Liver (tissue), 8 donors: ENCODE measurements at regions not wholly inside any gene's neighbourhood (a gene's known extent, or its start where the extent isn't known, plus 50 kb on each side); places are given as distances from the start of the nearest gene placed in this dataset.

Experiments used
- DNase-seq: peaks from one replicate; pipeline ENCODE4 v3.0.0-alpha.2; 2017; ENCODE audit warnings: low spot score
- H3K27ac ChIP-seq, 2 donors: one replicate each; pipeline ENCODE4 v1.7.0; 2013; ENCODE audit warnings: inconsistent platforms in 2 of 2, low read length in 2 of 2, control low read depth in 1 of 2, low read depth in 1 of 2, mild to moderate bottlenecking in 1 of 2
- H3K27me3 ChIP-seq, 4 donors: one replicate each; pipeline versions ENCODE4 v1.6.1 to v1.7.0; 2013; ENCODE audit warnings: low read length in 3 of 4, inconsistent platforms in 1 of 4, mild to moderate bottlenecking in 1 of 4, moderate library complexity in 1 of 4; ENCODE audit not compliant: control insufficient read depth in 4 of 4, insufficient read depth in 4 of 4
- H3K36me3 ChIP-seq, 4 donors: one replicate each; pipeline versions ENCODE4 v1.6.1 to v1.7.0; 2013; ENCODE audit warnings: low read length in 3 of 4, mild to moderate bottlenecking in 3 of 4, low read depth in 1 of 4, moderate library complexity in 1 of 4; ENCODE audit not compliant: control insufficient read depth in 4 of 4, insufficient read depth in 3 of 4
- H3K4me1 ChIP-seq, 4 donors: one replicate each; pipeline versions ENCODE4 v1.6.1 to v1.7.0; 2013; ENCODE audit warnings: low read length in 3 of 4, mild to moderate bottlenecking in 3 of 4, moderate library complexity in 1 of 4; ENCODE audit not compliant: control insufficient read depth in 4 of 4, insufficient read depth in 4 of 4
- H3K4me3 ChIP-seq, 3 donors: one replicate each; pipeline versions ENCODE4 v1.6.1 to v1.7.0; 2013; ENCODE audit warnings: low read length in 3 of 3, control low read depth in 1 of 3, low read depth in 1 of 3, mild to moderate bottlenecking in 1 of 3
- H3K9ac ChIP-seq, 2 donors: one replicate each; pipeline ENCODE4 v1.7.0; 2013; ENCODE audit warnings: low read length in 2 of 2, mild to moderate bottlenecking in 2 of 2, moderate library complexity in 2 of 2, control low read depth in 1 of 2, low read depth in 1 of 2
- H3K9me3 ChIP-seq, 4 donors: one replicate each; pipeline versions ENCODE4 v1.6.1 to v1.7.0; 2013; ENCODE audit warnings: low read length in 3 of 4; ENCODE audit not compliant: control insufficient read depth in 4 of 4
- CTCF ChIP-seq: fragments of 150-350 bp; IDR thresholded peaks from 2 replicates; pipeline ENCODE4 v1.5.1; 2017; ENCODE audit warnings: improper control_type of control experiment, low read depth, low read length; ENCODE audit not compliant: missing input control
- EGR1 ChIP-seq, 2 donors: IDR thresholded peaks; 2 replicates each; pipeline ENCODE4 v1.6.1; 2016 to 2018; ENCODE audit warnings: antibody characterized with exemption in 2 of 2, low read depth in 2 of 2
- FOXA1 ChIP-seq: IDR thresholded peaks from 2 replicates; pipeline ENCODE4 v1.6.1; 2016; ENCODE audit warnings: antibody characterized with exemption
- FOXA2 ChIP-seq: IDR thresholded peaks from 2 replicates; pipeline ENCODE4 v1.6.1; 2016; ENCODE audit warnings: antibody characterized with exemption
- GABPA ChIP-seq, 2 donors: IDR thresholded peaks in 1 of 2; conservative IDR thresholded peaks in 1 of 2; 2 replicates each; pipeline ENCODE4 v1.6.1; 2016; ENCODE audit warnings: antibody characterized with exemption in 2 of 2, mild to moderate bottlenecking in 1 of 2, moderate library complexity in 1 of 2
- HNF4A ChIP-seq, 2 donors: conservative IDR thresholded peaks; 2 replicates each; pipeline ENCODE4 v1.6.1; 2016; ENCODE audit warnings: antibody characterized with exemption in 2 of 2, mild to moderate bottlenecking in 2 of 2
- HNF4G ChIP-seq: IDR thresholded peaks from 2 replicates; pipeline ENCODE4 v1.6.1; 2016; ENCODE audit warnings: antibody characterized with exemption
- JUND ChIP-seq, 2 donors: IDR thresholded peaks; 2 replicates each; pipeline ENCODE4 v1.6.1; 2016; ENCODE audit warnings: antibody characterized with exemption in 2 of 2
- NR2F2 ChIP-seq: IDR thresholded peaks from 2 replicates; pipeline ENCODE4 v1.6.1; 2016; ENCODE audit warnings: antibody characterized with exemption
- RAD21 ChIP-seq, 2 donors: IDR thresholded peaks; 2 replicates each; pipeline ENCODE4 v1.6.1; 2016; ENCODE audit warnings: antibody characterized with exemption in 2 of 2, mild to moderate bottlenecking in 2 of 2
- RXRA ChIP-seq, 2 donors: IDR thresholded peaks; 2 replicates each; pipeline ENCODE4 v1.6.1; 2017 to 2018; ENCODE audit warnings: antibody characterized with exemption in 2 of 2, mild to moderate bottlenecking in 1 of 2
- SP1 ChIP-seq: IDR thresholded peaks from 2 replicates; pipeline ENCODE4 v1.6.1; 2018; ENCODE audit warnings: antibody characterized with exemption, mild to moderate bottlenecking
- YY1 ChIP-seq: IDR thresholded peaks from 2 replicates; pipeline ENCODE4 v1.6.1; 2016; ENCODE audit warnings: antibody characterized with exemption, mild to moderate bottlenecking
- ZBTB33 ChIP-seq: IDR thresholded peaks from 2 replicates; pipeline ENCODE4 v1.6.1; 2016; ENCODE audit warnings: antibody characterized with exemption
- WGBS: extraction: QIAGEN DNeasy Blood & Tissue Kit; methylation state at CpG from one replicate; pipeline ENCODE4 v1.1.7; 2013; 5-methylcytosine and 5-hydroxymethylcytosine counted together
- TF ChIP-seq, protein P1 (sequence below): IDR thresholded peaks from 2 replicates; pipeline ENCODE4 v1.6.1; 2016; ENCODE audit warnings: antibody characterized with exemption
- TF ChIP-seq, protein P2 (sequence below): IDR thresholded peaks from 2 replicates; pipeline ENCODE4 v1.6.1; 2016; ENCODE audit warnings: antibody characterized with exemption
- donor health status: healthy.
- donor health status: healthy.
- donor health status: healthy.
- donor health status: healthy.
- donor health status: healthy.

DNA sequence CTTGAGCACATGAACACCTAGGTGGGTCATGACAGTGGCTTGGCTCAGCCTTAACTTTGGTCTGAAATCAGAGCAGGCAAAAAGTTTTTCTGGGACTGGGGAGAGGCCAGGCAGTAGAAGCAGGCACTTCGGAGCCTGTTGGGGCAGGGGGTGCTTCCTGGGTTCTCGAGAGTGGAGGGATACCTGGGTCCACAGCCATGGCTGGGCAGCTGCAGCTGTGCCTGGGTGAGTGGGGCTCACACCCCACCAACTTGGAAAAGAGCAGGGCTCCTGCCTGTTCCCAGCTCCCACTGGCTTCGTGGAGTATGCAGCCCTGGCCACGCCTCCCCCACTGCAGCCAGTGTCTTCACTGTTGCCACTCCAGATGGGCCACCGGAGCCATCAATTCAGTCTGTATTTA lies 56.4 kb upstream of the NUDT6 start:
- Histone ChIP-seq H3K4me1 (no peaks in the 10 kb centered on the region), H3K9me3 (no peaks in the 10 kb centered on the region), H3K27me3 (no peaks in the 10 kb centered on the region), H3K36me3 (peaks cover 0 to 7% (median 4%) of the 10 kb centered on the region in 4 donors), H3K9ac (no peak overlapping the region), H3K27ac (no peak overlapping the region), H3K4me3 (no peak overlapping the region)
- DNase-seq, result no peak
- 96% methylated on average over 5 of the region's 5 CpGs for WGBS
- TF ChIP-seq RXRA (IDR thresholded peaks at IDR 0.05) (no peak), EGR1 (IDR thresholded peaks at IDR 0.05; ENCODE audit: low read depth in 2 of 2) (no peak), YY1 (no peak), ZBTB33 (no peak), CTCF (no peak), NR2F2 (no peak), FOXA1 (no peak)
- TF ChIP-seq, protein P1, sequence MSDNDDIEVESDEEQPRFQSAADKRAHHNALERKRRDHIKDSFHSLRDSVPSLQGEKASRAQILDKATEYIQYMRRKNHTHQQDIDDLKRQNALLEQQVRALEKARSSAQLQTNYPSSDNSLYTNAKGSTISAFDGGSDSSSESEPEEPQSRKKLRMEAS, result no peak

DNA sequence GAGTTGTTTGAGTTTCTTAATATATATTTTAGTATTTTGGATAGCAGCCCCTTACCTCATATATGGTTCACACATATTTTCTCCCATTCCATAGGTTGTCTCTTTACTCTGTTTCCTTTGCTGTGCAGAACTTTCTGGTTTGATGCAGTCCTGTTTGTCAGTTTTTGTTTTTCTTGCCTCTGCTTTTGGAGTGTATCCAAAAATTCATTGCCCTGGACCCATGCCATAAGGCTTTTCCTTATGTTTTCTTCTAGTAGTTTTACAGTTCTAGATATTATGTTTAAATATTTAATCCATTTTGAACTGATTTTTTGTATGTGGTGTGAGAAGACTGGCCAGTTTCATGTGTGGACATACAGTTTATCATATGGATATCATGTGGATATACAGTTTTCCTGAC lies 58.5 kb upstream of the NUDT6 start:
- H3K9me3 ChIP-seq, result no peaks in the 10 kb centered on the region
- DNase-seq, result no peak

More for the DNA sequence above, 58.5 kb upstream of the NUDT6 start:
- H3K4me1 ChIP-seq, result no peaks in the 10 kb centered on the region
- no peak overlapping the region for H3K9ac ChIP-seq
- TF ChIP-seq, protein P1, result no peak
- TF ChIP-seq EGR1 (IDR thresholded peaks at IDR 0.05; ENCODE audit: low read depth in 2 of 2) (no peak), CTCF (no peak), FOXA1 (no peak), FOXA2 (no peak), YY1 (no peak), NR2F2 (no peak), GABPA (IDR thresholded peaks at IDR 0.05 in 1 of 2, conservative IDR thresholded peaks at IDR 0.05 in 1 of 2) (no peak), RAD21 (IDR thresholded peaks at IDR 0.05) (no peak), SP1 (no peak), RXRA (IDR thresholded peaks at IDR 0.05) (no peak), HNF4A (conservative IDR thresholded peaks at IDR 0.05) (no peak), JUND (IDR thresholded peaks at IDR 0.05) (no peak), HNF4G (no peak)
- TF ChIP-seq, protein P2, sequence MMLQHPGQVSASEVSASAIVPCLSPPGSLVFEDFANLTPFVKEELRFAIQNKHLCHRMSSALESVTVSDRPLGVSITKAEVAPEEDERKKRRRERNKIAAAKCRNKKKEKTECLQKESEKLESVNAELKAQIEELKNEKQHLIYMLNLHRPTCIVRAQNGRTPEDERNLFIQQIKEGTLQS, result no peak
- peaks cover 0 to 7% (median 5%) of the 10 kb centered on the region in 4 donors for H3K36me3 ChIP-seq
- no peak overlapping the region for H3K27ac ChIP-seq
- H3K27me3 ChIP-seq, result no peaks in the 10 kb centered on the region
- H3K4me3 ChIP-seq, result no peak overlapping the region
